ENCODE measurements at regions not wholly inside any gene's neighbourhood (a gene's known extent, or its start where the extent isn't known, plus 50 kb on each side); places are given as distances from the start of the nearest gene placed in this dataset.

DNA sequence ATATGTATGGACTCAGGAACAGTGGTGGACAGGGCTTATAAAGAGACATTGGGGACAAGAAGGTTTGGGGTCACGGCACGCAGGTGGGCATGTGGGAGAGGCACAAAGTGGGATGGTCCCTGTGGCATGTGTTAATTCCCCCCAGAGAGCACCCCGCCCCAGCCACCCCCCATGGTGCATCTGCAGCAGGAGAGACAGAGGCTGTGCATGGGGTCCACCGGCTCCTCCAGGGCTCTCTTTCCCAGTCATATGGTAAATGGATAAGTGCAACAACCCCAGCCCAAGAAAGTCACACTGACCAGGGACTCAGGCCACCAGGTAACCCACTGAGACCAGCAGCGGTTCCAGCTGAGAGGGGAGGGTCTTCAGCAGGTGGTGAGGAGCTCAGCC, 242.1 kb downstream of the BCL11B start:
- Histone ChIP-seq H3K4me2 (ENCODE audit: low read depth, low read length) (no peak overlapping the region), H2BK120ac (ENCODE audit: low read depth, low read length) (no peak overlapping the region), H3K4me1 (ENCODE audit: control insufficient read depth, insufficient read depth, low read length) (no peaks in the 10 kb centered on the region), H3K27ac (ENCODE audit: insufficient read depth, low read length) (no peak overlapping the region), H2BK20ac (ENCODE audit: low read depth, low read length) (no peak overlapping the region), H3K9me1 (ENCODE audit: insufficient read depth, low read length) (no peaks in the 10 kb centered on the region), H3K36me3 (ENCODE audit: control insufficient read depth, insufficient read depth, low read length) (no peaks in the 10 kb centered on the region), H3K4ac (ENCODE audit: low read depth, low read length) (no peak overlapping the region), H4K8ac (ENCODE audit: low read depth in 2 of 2, low read length in 2 of 2) (no peak overlapping the region), H3K14ac (replicated peaks; ENCODE audit: low read depth, low read length) (no peak overlapping the region), H2BK5ac (ENCODE audit: low read depth, low read length, poor library complexity, severe bottlenecking) (no peak overlapping the region), H2AFZ (replicated peaks; ENCODE audit: low read length, poor library complexity) (no peak overlapping the region), H2BK15ac (ENCODE audit: low read depth, low read length) (no peak overlapping the region), H3K23ac (ENCODE audit: low read depth, low read length) (no peak overlapping the region), H2AK9ac (replicated peaks; ENCODE audit: low read depth, low read length, poor library complexity) (no peak overlapping the region), H3K27me3 (ENCODE audit: control insufficient read depth, insufficient read depth, low read length) (no peaks in the 10 kb centered on the region), H2AK5ac (ENCODE audit: low read depth, low read length) (no peak overlapping the region), H3K9me3 (ENCODE audit: control insufficient read depth, insufficient read depth, low read length) (peaks cover 43% of the 10 kb centered on the region), H3K9ac (ENCODE audit: low read depth, low read length) (no peak overlapping the region), H4K5ac (ENCODE audit: low read depth, low read length) (no peak overlapping the region), H4K91ac (ENCODE audit: insufficient read depth, low read depth, low read length) (no peak overlapping the region), H3K4me3 (ENCODE audit: insufficient read depth, low read depth, low read length) (no peak overlapping the region), H3K18ac (ENCODE audit: low read depth, low read length) (no peak overlapping the region), H3K56ac (ENCODE audit: extremely low read depth, insufficient read depth, low read length) (no peak overlapping the region), H3K79me1 (ENCODE audit: low read depth in 1 of 2, low read length in 2 of 2) (no peaks in the 10 kb centered on the region), H4K20me1 (ENCODE audit: insufficient read depth, low read length) (no peaks in the 10 kb centered on the region)
- in situ Hi-C loops (cut with MboI; ENCODE audit: low sequenced_read_pairs) = no loop called here
- WGBS, 2 experiments (ENCODE audit: extremely low coverage in 2 of 2, insufficient read length in 1 of 2) = no CpG with 5 or more reads among the region's 5 CpGs
- no peak for TF ChIP-seq CEBPB (IDR thresholded peaks at IDR 0.05; ENCODE audit: low read depth, low read length)
- intact Hi-C loops (cut with micrococcal nuclease) = no loop called here
- dilution Hi-C loops (cut with HindIII; ENCODE audit: low sequenced_read_pairs, unreplicated experiment) = no loop called here
- POLR2A ChIA-PET (ENCODE audit: unreplicated experiment) = no interaction called here
- no TSS peak for BruUV-seq (replicated peaks)
- CTCF ChIA-PET = no interaction called here
- ATAC-seq (ENCODE audit: low read depth) = no peak
- no peak for DNase-seq

Data from IMR-90 (cell line).